Hindlimb muscle (tissue), 1 donor: ENCODE measurements at regions not wholly inside any gene's neighbourhood (a gene's known extent, or its start where the extent isn't known, plus 50 kb on each side); places are given as distances from the start of the nearest gene placed in this dataset.

Source experiments
- DNase-seq: peaks from one replicate; pipeline ENCODE4 v3.0.0-alpha.2; 2013

DNA sequence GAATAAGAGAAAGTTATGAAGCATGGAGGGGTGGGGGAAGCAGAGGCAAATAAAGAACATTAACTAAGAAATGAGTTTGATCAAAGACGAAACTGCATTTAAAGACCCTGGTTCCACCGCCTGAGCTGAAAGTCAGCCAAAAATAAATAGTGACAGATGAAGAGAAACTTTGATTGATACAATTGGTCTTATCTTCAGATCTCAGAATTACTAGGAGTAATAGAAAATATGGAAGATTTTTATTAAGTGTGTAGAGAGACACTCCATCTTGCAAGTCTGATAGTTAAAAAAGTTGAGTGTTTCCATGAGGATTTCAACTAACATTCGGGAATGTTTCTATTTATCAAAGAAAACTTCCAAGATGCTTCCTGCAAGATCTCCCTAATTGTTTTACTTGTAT is 418.2 kb upstream of the ADGRL2 start:
- no peak for DNase-seq

- DNase-seq = no peak
These were observed 418.9 kb upstream of the ADGRL2 start for GRCh38 chr1:81381881-81382280.

DNA sequence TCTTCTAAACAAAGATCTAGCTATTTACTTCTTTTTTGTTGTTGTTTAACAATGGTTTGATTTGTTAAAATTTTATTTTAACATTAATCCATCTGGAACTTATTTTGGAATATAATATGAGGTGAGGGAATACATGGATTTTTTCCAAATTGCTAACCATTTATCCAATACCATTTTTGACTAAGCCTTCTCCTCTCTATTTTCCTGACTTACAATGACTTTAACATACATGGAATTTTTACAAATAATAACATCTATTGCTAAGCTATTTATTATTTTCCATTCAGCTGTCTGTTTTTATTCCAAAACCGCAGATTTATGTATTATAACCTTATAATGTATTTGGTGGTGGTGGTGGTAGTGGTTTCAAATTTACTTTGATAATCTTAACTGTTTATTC is 420.3 kb upstream of the ADGRL2 start:
- no peak for DNase-seq

GRCh38 chr1:81379430-81379829 is 421.3 kb upstream of the ADGRL2 start:
- no peak for DNase-seq

DNA sequence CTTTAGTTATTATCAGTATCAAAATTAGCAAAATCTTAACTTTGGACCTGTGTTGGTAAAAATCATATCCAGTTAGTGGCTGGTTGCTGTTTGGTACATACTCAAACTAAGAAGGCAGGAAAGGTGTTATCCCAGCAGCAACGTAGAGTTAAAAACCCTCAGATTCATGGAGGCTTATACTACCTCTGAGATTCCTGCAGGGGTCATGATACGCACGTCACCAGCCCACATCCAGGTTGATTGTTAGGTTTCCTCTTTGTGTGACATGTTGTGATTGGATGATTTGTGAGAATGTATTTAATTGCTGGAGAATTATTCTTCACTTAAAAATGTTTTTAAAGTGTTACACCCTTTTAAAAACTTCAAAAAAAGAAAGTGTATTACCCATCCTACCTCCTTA is 423.3 kb upstream of the ADGRL2 start:
- DNase-seq = no peak

DNA sequence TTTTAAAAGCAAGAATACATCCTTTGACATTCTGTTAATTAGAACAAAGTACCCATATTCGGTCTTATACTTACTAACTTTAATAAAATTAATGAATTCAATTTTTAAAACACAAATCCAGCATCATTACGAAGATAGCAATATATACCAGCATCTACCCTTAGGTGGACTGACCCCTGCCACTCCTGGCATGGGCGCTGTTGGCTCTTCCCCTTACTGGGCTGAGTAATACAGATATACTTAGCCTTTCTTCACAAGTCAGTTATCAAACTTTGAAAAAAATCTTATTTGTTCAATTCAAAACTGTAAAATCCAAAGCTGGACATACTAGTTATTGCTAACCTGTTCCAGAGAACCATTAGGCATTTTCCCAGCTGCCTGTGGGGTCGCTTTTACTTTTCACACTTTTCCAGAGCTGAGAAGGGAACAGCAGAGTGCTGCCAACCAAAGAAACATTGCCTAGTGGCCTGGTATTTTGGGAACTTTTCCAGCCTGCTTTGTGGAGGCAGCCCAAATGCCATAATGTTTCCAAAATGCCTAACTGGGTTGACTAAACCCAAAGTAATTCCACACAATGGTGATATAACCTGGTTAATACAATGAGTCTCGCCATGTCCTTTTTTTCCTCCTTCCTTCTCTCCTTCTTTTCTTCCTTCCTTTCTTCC is 424.7 kb upstream of the ADGRL2 start:
- DNase-seq = no peak

DNA sequence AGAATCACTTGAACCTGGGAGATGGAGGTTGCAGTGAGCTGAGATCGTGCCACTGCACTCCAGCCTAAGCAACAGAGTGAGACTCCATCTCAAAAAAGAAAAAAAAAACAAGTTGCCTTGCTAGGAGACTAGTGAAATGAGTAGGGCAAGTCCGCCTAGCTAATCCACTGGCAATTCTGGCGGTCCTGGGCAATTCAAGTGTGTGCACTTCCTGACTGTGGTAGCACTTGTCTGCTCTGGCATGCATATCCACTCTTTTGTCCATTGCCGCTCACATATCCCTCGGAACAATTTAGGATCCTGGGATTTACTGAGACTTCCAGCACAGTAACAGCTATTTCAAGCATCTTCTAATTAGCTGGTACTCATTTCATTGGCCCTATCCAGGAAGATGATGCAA is 426.3 kb upstream of the ADGRL2 start:
- DNase-seq = no peak

- DNase-seq = no peak
These were observed 428.9 kb upstream of the ADGRL2 start for GRCh38 chr1:81371864-81372263.

GRCh38 chr1:81369833-81370232 is 430.9 kb upstream of the ADGRL2 start:
- peak; percentile 48 for DNase-seq

GRCh38 chr1:81366173-81366572 is 434.6 kb upstream of the ADGRL2 start:
- DNase-seq = no peak

GRCh38 chr1:81364088-81364487 is 436.6 kb upstream of the ADGRL2 start:
- no peak for DNase-seq

DNA sequence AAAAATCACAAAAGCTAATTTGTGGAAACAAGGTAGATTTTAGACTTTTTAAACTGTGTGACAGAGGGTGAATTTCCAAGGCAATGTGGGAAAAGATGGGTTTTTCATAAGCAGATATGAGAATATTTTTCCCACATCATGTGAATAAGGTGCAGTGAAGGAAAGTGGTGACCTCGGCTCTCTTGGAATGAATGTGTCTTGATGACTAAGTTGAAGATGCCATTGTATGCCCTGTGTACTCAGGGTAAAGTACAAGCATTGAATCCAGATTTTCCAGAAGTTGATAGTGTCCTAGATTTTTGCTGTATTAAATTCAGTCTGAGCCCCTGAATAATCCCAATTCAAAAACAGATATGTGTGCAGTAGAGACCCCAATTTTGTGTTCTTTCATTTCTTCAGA is 442.6 kb upstream of the ADGRL2 start:
- DNase-seq = no peak

DNA sequence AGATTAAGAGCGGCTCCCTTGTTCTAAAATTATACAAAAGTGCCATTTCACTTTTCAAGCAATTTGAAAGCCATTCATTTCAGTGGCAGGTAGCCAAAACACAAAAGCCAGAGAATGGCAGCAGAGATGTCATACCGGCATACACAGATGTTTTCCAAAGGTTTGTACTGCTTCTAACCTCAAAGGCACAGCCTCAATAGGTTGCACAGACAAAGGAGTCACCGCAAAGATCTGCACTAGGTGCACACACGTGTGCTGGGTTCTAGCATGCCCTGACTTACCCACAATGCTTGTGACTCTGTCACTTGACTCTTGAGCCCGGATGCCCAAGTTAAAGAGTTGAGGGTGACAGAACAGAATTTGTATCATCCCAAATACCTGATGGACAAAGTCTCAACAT is 448.9 kb upstream of the ADGRL2 start:
- no peak for DNase-seq

- DNase-seq = no peak
These were observed 451.4 kb upstream of the ADGRL2 start for GRCh38 chr1:81349194-81349965.

- no peak for DNase-seq
These were observed 455.6 kb upstream of the ADGRL2 start for GRCh38 chr1:81345110-81345509.

DNA sequence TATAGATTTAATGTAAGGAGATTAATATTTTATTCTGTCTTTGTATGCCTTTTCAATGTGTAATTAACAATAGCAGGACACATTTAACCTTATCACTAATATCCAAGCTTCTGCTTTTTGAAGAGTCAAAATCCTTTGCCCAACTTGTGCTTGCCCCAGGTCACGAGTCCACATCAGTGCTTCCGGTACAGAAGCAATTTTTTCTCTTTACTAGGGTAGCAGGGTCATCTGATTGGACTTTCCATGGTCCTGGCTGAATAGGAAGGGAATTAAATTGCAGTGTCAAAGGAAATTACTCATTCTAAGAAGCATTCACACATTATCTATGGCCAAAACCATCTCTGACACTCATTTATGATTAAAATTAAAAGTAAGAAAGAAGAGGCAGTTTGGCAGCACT is 460.5 kb upstream of the ADGRL2 start:
- DNase-seq = no peak

GRCh38 chr1:81337226-81337625 is 463.5 kb upstream of the ADGRL2 start:
- DNase-seq = no peak

- no peak for DNase-seq
These were observed 464.9 kb upstream of the ADGRL2 start for GRCh38 chr1:81335876-81336275.

- no peak for DNase-seq
These were observed 470.2 kb upstream of the ADGRL2 start for GRCh38 chr1:81330521-81330920.

DNA sequence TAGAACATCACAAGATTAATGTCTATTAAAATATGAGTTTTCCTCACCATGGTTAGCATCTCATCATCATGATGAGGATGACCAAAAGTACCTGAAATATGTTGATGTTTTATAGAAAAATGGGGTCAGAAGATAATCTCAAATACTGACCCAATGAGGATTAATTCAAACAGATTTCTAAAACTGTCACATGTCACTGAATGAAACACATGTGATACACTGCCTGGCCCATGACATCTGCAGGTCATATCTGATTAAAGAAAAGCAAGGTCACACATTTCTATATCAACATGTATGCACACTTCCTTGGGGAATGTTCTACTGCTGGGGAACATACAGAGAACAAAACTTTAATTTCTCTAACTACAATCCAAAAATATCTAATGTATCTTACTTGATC is 470.6 kb upstream of the ADGRL2 start:
- no peak for DNase-seq

DNA sequence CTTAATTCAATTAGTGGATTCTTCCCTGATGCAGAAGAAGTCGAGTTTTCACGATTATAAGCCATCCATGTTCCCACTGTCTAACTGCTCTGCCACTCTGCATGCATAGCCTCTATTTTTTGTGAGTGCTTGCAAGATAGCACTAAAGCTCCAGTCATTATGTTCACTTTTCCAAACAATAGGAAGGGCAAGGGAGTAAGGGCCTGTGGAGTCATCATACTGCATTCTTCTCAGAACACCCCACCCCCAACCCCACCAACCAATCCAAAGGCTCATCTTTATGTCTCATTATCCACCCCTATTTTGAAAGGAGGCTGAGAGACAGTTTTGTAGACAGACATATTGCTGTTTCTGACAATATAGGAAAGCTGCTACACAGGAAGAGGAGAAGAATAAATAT is 471.7 kb upstream of the ADGRL2 start:
- no peak for DNase-seq

DNA sequence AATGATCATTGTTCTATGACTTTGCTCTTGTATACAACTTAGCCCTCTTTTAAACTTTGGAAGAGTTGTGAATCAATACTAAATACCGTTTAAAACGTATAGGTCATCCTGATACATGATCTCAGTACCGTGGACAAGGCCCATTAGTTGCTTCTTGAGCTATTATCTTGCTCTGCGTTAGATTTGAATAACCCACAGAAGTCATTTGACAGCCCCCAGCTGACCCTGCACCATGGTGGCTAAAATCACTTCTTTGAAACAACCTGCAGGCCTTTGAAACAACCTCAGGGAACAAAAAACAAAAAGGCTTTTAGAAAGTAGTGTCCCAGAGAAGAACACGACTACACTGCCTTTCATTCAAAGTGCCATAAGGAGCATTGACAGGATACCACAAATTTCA is 473.0 kb upstream of the ADGRL2 start:
- DNase-seq = no peak

- DNase-seq = no peak
These were observed 473.5 kb upstream of the ADGRL2 start for GRCh38 chr1:81327103-81327710.

DNA sequence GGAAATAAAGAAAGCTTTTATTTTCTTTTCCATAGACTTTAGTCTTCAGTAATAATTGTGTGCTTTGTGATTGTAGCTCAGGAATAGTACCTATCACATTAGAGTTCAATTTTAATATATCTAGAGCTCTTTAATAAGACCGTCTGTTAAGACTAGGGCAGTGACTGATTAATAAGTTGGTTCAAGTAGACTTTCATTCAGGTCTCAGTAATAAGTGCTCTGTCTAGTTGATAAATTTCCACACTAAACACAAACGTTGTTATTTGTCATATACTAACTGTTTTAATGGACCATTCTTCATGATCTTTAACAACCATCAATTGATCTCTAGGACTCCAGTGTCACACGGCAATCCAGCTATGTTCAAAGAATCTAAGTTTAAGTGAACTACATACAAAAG is 474.5 kb upstream of the ADGRL2 start:
- no peak for DNase-seq
